ENCODE measurements at regions not wholly inside any gene's neighbourhood (a gene's known extent, or its start where the extent isn't known, plus 50 kb on each side); places are given as distances from the start of the nearest gene placed in this dataset.

- no peak for DNase-seq (ENCODE audit: low spot score)
Observed at GRCh38 chr4:181618896-181619295, 624.3 kb upstream of the TENM3 start.

- no peak for DNase-seq (ENCODE audit: low spot score)
Observed at GRCh38 chr4:181619651-181620050, 623.6 kb upstream of the TENM3 start.

GRCh38 chr4:181637186-181638105 lies 605.8 kb upstream of the TENM3 start:
- DNase-seq (ENCODE audit: low spot score) = no peak

- no peak for DNase-seq (ENCODE audit: low spot score)
Observed at GRCh38 chr4:181643466-181643865, 599.7 kb upstream of the TENM3 start.

GRCh38 chr4:181645489-181645888 lies 597.7 kb upstream of the TENM3 start:
- no peak for DNase-seq (ENCODE audit: low spot score)

GRCh38 chr4:181646864-181647263 lies 596.3 kb upstream of the TENM3 start:
- no peak for DNase-seq (ENCODE audit: low spot score)

GRCh38 chr4:181647396-181648147 lies 595.6 kb upstream of the TENM3 start:
- DNase-seq (ENCODE audit: low spot score) = no peak

- DNase-seq (ENCODE audit: low spot score) = no peak
Observed at GRCh38 chr4:181650033-181650825, 593.0 kb upstream of the TENM3 start.

- no peak for DNase-seq (ENCODE audit: low spot score)
Observed at GRCh38 chr4:181656748-181657147, 586.5 kb upstream of the TENM3 start.

- no peak for DNase-seq (ENCODE audit: low spot score)
Observed at GRCh38 chr4:181659202-181659601, 584.0 kb upstream of the TENM3 start.

- no peak for DNase-seq (ENCODE audit: low spot score)
Observed at GRCh38 chr4:181659876-181660275, 583.3 kb upstream of the TENM3 start.

- DNase-seq (ENCODE audit: low spot score) = no peak
Observed at GRCh38 chr4:181661090-181661489, 582.1 kb upstream of the TENM3 start.

- no peak for DNase-seq (ENCODE audit: low spot score)
Observed at GRCh38 chr4:181661923-181662322, 581.3 kb upstream of the TENM3 start.

GRCh38 chr4:181662383-181662782 lies 580.8 kb upstream of the TENM3 start:
- no peak for DNase-seq (ENCODE audit: low spot score)

GRCh38 chr4:181670506-181670905 lies 572.7 kb upstream of the TENM3 start:
- no peak for DNase-seq (ENCODE audit: low spot score)

GRCh38 chr4:181671672-181672071 lies 571.5 kb upstream of the TENM3 start:
- no peak for DNase-seq (ENCODE audit: low spot score)

GRCh38 chr4:181672751-181673150 lies 570.5 kb upstream of the TENM3 start:
- no peak for DNase-seq (ENCODE audit: low spot score)

GRCh38 chr4:181674315-181674875 lies 568.8 kb upstream of the TENM3 start:
- no peak for DNase-seq (ENCODE audit: low spot score)

- no peak for DNase-seq (ENCODE audit: low spot score)
Observed at GRCh38 chr4:181676546-181676945, 566.7 kb upstream of the TENM3 start.

- no peak for DNase-seq (ENCODE audit: low spot score)
Observed at GRCh38 chr4:181677201-181677600, 566.0 kb upstream of the TENM3 start.

- no peak for DNase-seq (ENCODE audit: low spot score)
Observed at GRCh38 chr4:181677621-181678020, 565.6 kb upstream of the TENM3 start.

- DNase-seq (ENCODE audit: low spot score) = no peak
Observed at GRCh38 chr4:181679754-181680153, 563.4 kb upstream of the TENM3 start.
